ENCODE measurements at regions not wholly inside any gene's neighbourhood (a gene's known extent, or its start where the extent isn't known, plus 50 kb on each side); places are given as distances from the start of the nearest gene placed in this dataset.

DNA sequence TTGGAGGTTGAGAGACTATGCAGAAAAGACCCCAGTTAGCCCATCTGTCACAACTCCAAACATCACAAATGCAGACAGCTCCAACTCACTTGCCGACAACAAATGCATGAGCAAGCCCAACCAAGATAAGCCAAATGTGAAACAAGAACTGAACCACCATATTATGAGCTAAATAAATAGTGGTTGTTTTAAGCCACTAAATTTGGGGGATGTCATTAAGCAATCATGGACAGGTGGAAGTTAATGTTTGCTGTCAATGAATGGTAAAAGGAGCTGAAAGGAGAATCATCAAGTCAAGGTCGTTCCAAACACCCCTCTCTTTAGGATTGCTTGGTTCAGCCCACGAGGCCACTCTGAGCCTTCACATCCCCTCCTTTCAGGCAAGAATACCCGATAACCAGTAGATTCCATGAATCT, 71.2 kb upstream of the PLCB4 start:
- H3K23me2 ChIP-seq (ENCODE audit: low read depth, low read length), result no peaks in the 10 kb centered on the region
- no peak overlapping the region for H2BK15ac ChIP-seq (ENCODE audit: low read length)
- H2AFZ ChIP-seq (ENCODE audit: low read length), result peak overlapping the region; percentile 96
- peak overlapping the region; percentile 6 to 34; a peak in 2 of 4 replicates for H3K4me2 ChIP-seq (ENCODE audit: insufficient read depth in 1 of 2, low read depth in 2 of 2, low read length in 2 of 2)
- no peak overlapping the region for H3K23ac ChIP-seq (ENCODE audit: insufficient read length)
- no peak overlapping the region for H3K9ac ChIP-seq (replicated peaks in 1 of 4; ENCODE audit: extremely low read depth in 1 of 4, low read depth in 3 of 4, low read length in 3 of 4)
- H4K20me1 ChIP-seq (replicated peaks in 1 of 2; ENCODE audit: control insufficient read depth in 1 of 2, insufficient read depth in 2 of 2, low read length in 2 of 2), result no peaks in the 10 kb centered on the region
- 0 out of 2 replicates have a peak overlapping the region, but pooled peaks have one; percentile 45 for H3K27ac ChIP-seq (ENCODE audit: low read depth, low read length)
- H2BK120ac ChIP-seq (replicated peaks; ENCODE audit: low read depth, low read length), result no peak overlapping the region
- no peak overlapping the region for H3K56ac ChIP-seq (replicated peaks; ENCODE audit: insufficient read length, low read depth, low read length)
- no peaks in the 10 kb centered on the region for H3K27me3 ChIP-seq (replicated peaks in 1 of 4; ENCODE audit: control insufficient read depth in 3 of 4, extremely low read depth in 1 of 4, insufficient read depth in 3 of 4, low read length in 3 of 4)
- CTCF ChIA-PET (ENCODE audit: partially characterized antibody), result interaction anchor here (0.6 to 3.2 kb wide), 3 partner anchors 8 to 105 kb away, joined by 3 to 9 read pairs (median 3); no protein-coding TSS in a partner anchor
- no peak overlapping the region for H2AK5ac ChIP-seq (ENCODE audit: low read depth, low read length)
- H2BK20ac ChIP-seq (ENCODE audit: low read length), result no peak overlapping the region
- POLR2A ChIA-PET (ENCODE audit: partially characterized antibody), result interaction anchor here (1.4 kb wide), 1 partner anchor 15 kb away, joined by 6 read pairs; no protein-coding TSS in a partner anchor
- DNase-seq (ENCODE audit: low read depth in 1 of 2, low spot score in 2 of 2) (no peak), FAIRE-seq (peak; percentile 87)
- H3K36me3 ChIP-seq (ENCODE audit: control insufficient read depth in 2 of 4, insufficient read depth in 4 of 4, low read length in 3 of 4), result no peaks in the 10 kb centered on the region
- no peak overlapping the region for H4K8ac ChIP-seq (ENCODE audit: extremely low read depth, insufficient read depth, low read length)
- peaks cover 0 to 3% of the 10 kb centered on the region in 2 experiments; a peak in 1 of 4 replicates for H3K9me3 ChIP-seq (ENCODE audit: insufficient read depth in 2 of 2, low read depth in 1 of 2, low read length in 1 of 2)
- no peak overlapping the region for H4K5ac ChIP-seq (ENCODE audit: insufficient read length, low read depth, low read length)
- H3K4ac ChIP-seq (replicated peaks; ENCODE audit: insufficient read length, low read depth, low read length), result no peak overlapping the region
- WGBS, 2 experiments (ENCODE audit: extremely low coverage in 1 of 2, insufficient coverage in 1 of 2, insufficient read length in 1 of 2, insufficient replicate concordance in 2 of 2, low coverage in 1 of 2, low lambda C conversion rate in 2 of 2, missing lambda C conversion rate in 1 of 2), result 74% methylated on average over 4 of the region's 4 CpGs; no CpG with 5 or more reads in 1 of the 2 experiments
- no peaks in the 10 kb centered on the region for H3K79me2 ChIP-seq (ENCODE audit: control insufficient read depth in 1 of 2, insufficient read depth in 2 of 2, low read length in 2 of 2)
- TF ChIP-seq SIX5 (IDR thresholded peaks at IDR 0.05; ENCODE audit: low read depth, low read length), result 0 out of 2 replicates have a peak, but pooled peaks have one; percentile 13
- TF ChIP-seq KDM1A (IDR thresholded peaks at IDR 0.05; ENCODE audit: borderline replicate concordance, low read length), result no peak
- TF ChIP-seq CBX5 (IDR thresholded peaks at IDR 0.05; ENCODE audit: low read depth, low read length), result no peak
- no peak for TF ChIP-seq SIRT6 (IDR thresholded peaks at IDR 0.05; ENCODE audit: low read length)
- TF ChIP-seq ASH2L (IDR thresholded peaks at IDR 0.05; ENCODE audit: low read length), result peak; percentile 52
- TF ChIP-seq CHD1 (IDR thresholded peaks at IDR 0.05; ENCODE audit: low read depth, low read length), result peak; percentile 79
- peak in 1 of 2 experiments; percentile 89; a peak in 2 of 3 replicates for TF ChIP-seq EP300 (IDR thresholded peaks at IDR 0.05; ENCODE audit: borderline replicate concordance in 1 of 2, low read depth in 2 of 2, low read length in 2 of 2)
- peak; percentile 84 for TF ChIP-seq JUND (IDR thresholded peaks at IDR 0.05; ENCODE audit: low read length)
- TF ChIP-seq TEAD4 (IDR thresholded peaks at IDR 0.05; ENCODE audit: low read depth, low read length), result no peak
- H2BK5ac ChIP-seq (ENCODE audit: low read depth, low read length), result peak overlapping the region; percentile 4; the same call in 1 of the 2 replicates
- H4K91ac ChIP-seq (replicated peaks; ENCODE audit: insufficient read length, low read length), result no peak overlapping the region
- H3K18ac ChIP-seq (ENCODE audit: extremely low read depth, low read length), result no peak overlapping the region
- H3K79me1 ChIP-seq (ENCODE audit: low read depth, low read length), result no peaks in the 10 kb centered on the region
- H3K4me1 ChIP-seq (replicated peaks in 1 of 4; ENCODE audit: control insufficient read depth in 3 of 4, insufficient read depth in 4 of 4, low read length in 3 of 4), result peaks cover 3 to 12% (median 7%) of the 10 kb centered on the region in 4 experiments; a peak in 4 of 7 replicates
- H2BK12ac ChIP-seq (ENCODE audit: low read depth, low read length), result no peak overlapping the region; the same call in 1 of the 2 replicates
- H3K14ac ChIP-seq (ENCODE audit: insufficient read length), result no peak overlapping the region
- peak overlapping the region in 1 of 4 experiments; percentile 13; a peak in 1 of 8 replicates for H3K4me3 ChIP-seq (ENCODE audit: extremely low read depth in 1 of 4, insufficient read depth in 2 of 4, low read depth in 3 of 4, low read length in 4 of 4)
